ENCODE measurements at regions not wholly inside any gene's neighbourhood (a gene's known extent, or its start where the extent isn't known, plus 50 kb on each side); places are given as distances from the start of the nearest gene placed in this dataset.

- Mint-ChIP-seq H3K4me1 (ENCODE audit: low read depth) (no peaks in the 10 kb centered on the region), H3K4me3 (ENCODE audit: low read depth) (no peak overlapping the region), H3K36me3 (ENCODE audit: insufficient read depth) (no peaks in the 10 kb centered on the region), H3K9me3 (ENCODE audit: low read depth) (no peaks in the 10 kb centered on the region), H3K27ac (no peak overlapping the region), H3K27me3 (no peaks in the 10 kb centered on the region)
- no peak for DNase-seq (ENCODE audit: low spot score, unreplicated experiment)
- no peak for TF ChIP-seq CTCF (IDR thresholded peaks at IDR 0.05; ENCODE audit: unreplicated experiment)
Measured at GRCh38 chr1:222326006-222326709, 221.7 kb downstream of the HHIPL2 start.

GRCh38 chr1:222325506-222325905, 222.4 kb downstream of the HHIPL2 start:
- DNase-seq (ENCODE audit: low spot score, unreplicated experiment) = no peak
- TF ChIP-seq CTCF (IDR thresholded peaks at IDR 0.05; ENCODE audit: unreplicated experiment) = no peak
- H3K9me3 Mint-ChIP-seq (ENCODE audit: low read depth) = no peaks in the 10 kb centered on the region
- no peak overlapping the region for H3K4me3 Mint-ChIP-seq (ENCODE audit: low read depth)
- H3K4me1 Mint-ChIP-seq (ENCODE audit: low read depth) = no peaks in the 10 kb centered on the region
- no peaks in the 10 kb centered on the region for H3K36me3 Mint-ChIP-seq (ENCODE audit: insufficient read depth)
- H3K27me3 Mint-ChIP-seq = no peaks in the 10 kb centered on the region
- no peak overlapping the region for H3K27ac Mint-ChIP-seq

GRCh38 chr1:222314839-222315238, 233.1 kb downstream of the HHIPL2 start:
- Mint-ChIP-seq H3K4me1 (ENCODE audit: low read depth) (no peaks in the 10 kb centered on the region), H3K27me3 (peaks cover 3% of the 10 kb centered on the region), H3K9me3 (ENCODE audit: low read depth) (no peaks in the 10 kb centered on the region), H3K27ac (no peak overlapping the region), H3K4me3 (ENCODE audit: low read depth) (no peak overlapping the region), H3K36me3 (ENCODE audit: insufficient read depth) (no peaks in the 10 kb centered on the region)
- no peak for DNase-seq (ENCODE audit: low spot score, unreplicated experiment)
- no peak for TF ChIP-seq CTCF (IDR thresholded peaks at IDR 0.05; ENCODE audit: unreplicated experiment)

GRCh38 chr1:222310836-222311235, 237.1 kb downstream of the HHIPL2 start:
- no peaks in the 10 kb centered on the region for H3K36me3 Mint-ChIP-seq (ENCODE audit: insufficient read depth)
- no peaks in the 10 kb centered on the region for H3K9me3 Mint-ChIP-seq (ENCODE audit: low read depth)
- H3K27me3 Mint-ChIP-seq = no peaks in the 10 kb centered on the region
- DNase-seq (ENCODE audit: low spot score, unreplicated experiment) = no peak
- no peak for TF ChIP-seq CTCF (IDR thresholded peaks at IDR 0.05; ENCODE audit: unreplicated experiment)
- H3K4me1 Mint-ChIP-seq (ENCODE audit: low read depth) = peaks cover 2% of the 10 kb centered on the region
- H3K27ac Mint-ChIP-seq = no peak overlapping the region
- no peak overlapping the region for H3K4me3 Mint-ChIP-seq (ENCODE audit: low read depth)

GRCh38 chr1:222307621-222308020, 240.3 kb downstream of the HHIPL2 start:
- no peak for DNase-seq (ENCODE audit: low spot score, unreplicated experiment)
- Mint-ChIP-seq H3K4me3 (ENCODE audit: low read depth) (no peak overlapping the region), H3K4me1 (ENCODE audit: low read depth) (peaks cover 3% of the 10 kb centered on the region), H3K27me3 (no peaks in the 10 kb centered on the region), H3K27ac (no peak overlapping the region), H3K36me3 (ENCODE audit: insufficient read depth) (no peaks in the 10 kb centered on the region), H3K9me3 (ENCODE audit: low read depth) (no peaks in the 10 kb centered on the region)
- TF ChIP-seq CTCF (IDR thresholded peaks at IDR 0.05; ENCODE audit: unreplicated experiment) = no peak
